ENCODE measurements at regions not wholly inside any gene's neighbourhood (a gene's known extent, or its start where the extent isn't known, plus 50 kb on each side); places are given as distances from the start of the nearest gene placed in this dataset.
A peak's percentile ranks its signal among the peaks of the same experiment; 100 is the strongest.

GRCh38 chr3:111373239-111373638, 168.8 kb upstream of the CD96 start:
- Mint-ChIP-seq H3K27ac (no peak overlapping the region), H3K4me1 (ENCODE audit: low read depth) (no peaks in the 10 kb centered on the region), H3K27me3 (ENCODE audit: insufficient read depth) (peaks cover 7% of the 10 kb centered on the region), H3K36me3 (ENCODE audit: low read depth) (peaks cover 1% of the 10 kb centered on the region), H3K4me3 (no peak overlapping the region), H3K9me3 (peaks cover 48% of the 10 kb centered on the region)
- intact Hi-C loops (cut with micrococcal nuclease), result no loop called here
- no peak for DNase-seq (ENCODE audit: low spot score)

GRCh38 chr3:111373861-111374260, 168.1 kb upstream of the CD96 start:
- Mint-ChIP-seq H3K36me3 (ENCODE audit: low read depth) (peaks cover 1% of the 10 kb centered on the region), H3K9me3 (peaks cover 48% of the 10 kb centered on the region), H3K27ac (no peak overlapping the region)

DNA sequence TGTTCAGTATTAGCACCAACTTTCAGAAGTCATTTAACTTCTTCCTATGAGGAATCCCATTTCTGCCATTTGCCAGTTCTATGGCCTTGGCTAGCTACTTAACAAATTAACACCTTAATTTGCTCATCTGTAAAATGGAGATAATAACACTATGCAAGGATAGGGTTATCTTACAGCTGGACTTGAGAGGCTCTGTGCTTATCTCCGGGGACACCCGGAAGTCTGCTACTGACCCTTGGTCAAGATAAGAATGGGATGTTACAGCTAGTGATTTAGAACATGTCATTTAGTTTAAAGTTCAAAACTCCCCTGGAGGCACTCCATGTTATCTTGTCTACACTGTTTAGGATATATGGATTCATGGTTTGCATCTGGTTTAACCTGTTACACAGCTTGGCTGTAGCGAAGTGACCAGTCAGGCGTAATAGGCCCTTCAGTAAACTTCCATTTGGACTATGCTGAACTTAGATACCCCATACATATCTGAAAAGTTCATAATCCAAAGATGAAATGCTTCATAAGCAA, 156.0 kb upstream of the CD96 start:
- peaks cover 8% of the 10 kb centered on the region for H3K9me3 Mint-ChIP-seq
- no peak overlapping the region for H3K27ac Mint-ChIP-seq
- no peaks in the 10 kb centered on the region for H3K36me3 Mint-ChIP-seq (ENCODE audit: low read depth)
- H3K4me1 Mint-ChIP-seq (ENCODE audit: low read depth), result no peaks in the 10 kb centered on the region
- intact Hi-C loops (cut with micrococcal nuclease), result no loop called here
- H3K4me3 Mint-ChIP-seq, result no peak overlapping the region
- DNase-seq (ENCODE audit: low spot score), result no peak
- peaks cover 7% of the 10 kb centered on the region for H3K27me3 Mint-ChIP-seq (ENCODE audit: insufficient read depth)

More at GRCh38 chr3:111373861-111374260, 168.1 kb upstream of the CD96 start:
- DNase-seq (ENCODE audit: low spot score), result no peak
- Mint-ChIP-seq H3K4me1 (ENCODE audit: low read depth) (no peaks in the 10 kb centered on the region), H3K27me3 (ENCODE audit: insufficient read depth) (peaks cover 7% of the 10 kb centered on the region), H3K4me3 (no peak overlapping the region)
- intact Hi-C loops (cut with micrococcal nuclease), result no loop called here

DNA sequence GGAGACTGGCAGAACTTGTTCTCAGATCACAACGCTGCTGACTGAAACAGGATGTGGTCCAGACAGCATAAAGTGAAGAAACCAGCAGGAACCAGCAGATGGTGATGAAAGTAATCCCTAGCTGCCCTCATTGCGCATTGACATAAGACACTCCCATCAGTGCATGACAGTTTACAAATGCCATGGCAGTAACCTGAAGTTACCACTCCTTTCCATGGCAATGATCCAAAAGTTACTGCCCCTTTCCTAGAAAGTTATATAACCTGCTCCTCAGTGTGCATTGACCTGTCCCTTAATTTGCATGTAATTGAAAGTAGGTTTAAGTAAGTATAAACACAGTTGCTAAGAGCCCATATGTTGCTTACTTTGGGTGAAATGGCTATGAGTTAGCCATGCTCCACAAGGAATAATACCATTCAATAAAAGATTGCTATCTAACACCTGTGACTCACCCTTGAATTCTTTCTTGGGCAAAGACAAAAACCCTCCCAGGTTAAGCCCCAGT, 149.1 kb upstream of the CD96 start:
- Mint-ChIP-seq H3K27ac (no peak overlapping the region), H3K36me3 (ENCODE audit: low read depth) (no peaks in the 10 kb centered on the region), H3K27me3 (ENCODE audit: insufficient read depth) (no peaks in the 10 kb centered on the region), H3K4me1 (ENCODE audit: low read depth) (peaks cover 14% of the 10 kb centered on the region), H3K4me3 (no peak overlapping the region), H3K9me3 (peaks cover 17% of the 10 kb centered on the region)
- intact Hi-C loops (cut with micrococcal nuclease), result no loop called here
- DNase-seq (ENCODE audit: low spot score), result peak; percentile 16

GRCh38 chr3:111412656-111413055, 129.3 kb upstream of the CD96 start:
- peaks cover 10% of the 10 kb centered on the region for H3K9me3 Mint-ChIP-seq
- intact Hi-C loops (cut with micrococcal nuclease), result no loop called here
- no peak overlapping the region for H3K4me3 Mint-ChIP-seq
- H3K36me3 Mint-ChIP-seq (ENCODE audit: low read depth), result no peaks in the 10 kb centered on the region
- peaks cover 5% of the 10 kb centered on the region for H3K27me3 Mint-ChIP-seq (ENCODE audit: insufficient read depth)
- no peak for DNase-seq (ENCODE audit: low spot score)
- H3K27ac Mint-ChIP-seq, result no peak overlapping the region
- H3K4me1 Mint-ChIP-seq (ENCODE audit: low read depth), result no peaks in the 10 kb centered on the region

GRCh38 chr3:111414531-111414930, 127.5 kb upstream of the CD96 start:
- Mint-ChIP-seq H3K4me3 (no peak overlapping the region), H3K27ac (no peak overlapping the region), H3K4me1 (ENCODE audit: low read depth) (no peaks in the 10 kb centered on the region), H3K27me3 (ENCODE audit: insufficient read depth) (peaks cover 12% of the 10 kb centered on the region), H3K36me3 (ENCODE audit: low read depth) (no peaks in the 10 kb centered on the region), H3K9me3 (peaks cover 3% of the 10 kb centered on the region)
- no peak for DNase-seq (ENCODE audit: low spot score)
- intact Hi-C loops (cut with micrococcal nuclease), result no loop called here

GRCh38 chr3:111415018-111415417, 127.0 kb upstream of the CD96 start:
- Mint-ChIP-seq H3K36me3 (ENCODE audit: low read depth) (no peaks in the 10 kb centered on the region), H3K4me1 (ENCODE audit: low read depth) (no peaks in the 10 kb centered on the region), H3K9me3 (peaks cover 3% of the 10 kb centered on the region), H3K4me3 (no peak overlapping the region), H3K27me3 (ENCODE audit: insufficient read depth) (peaks cover 12% of the 10 kb centered on the region), H3K27ac (no peak overlapping the region)
- DNase-seq (ENCODE audit: low spot score), result no peak
- intact Hi-C loops (cut with micrococcal nuclease), result no loop called here

DNA sequence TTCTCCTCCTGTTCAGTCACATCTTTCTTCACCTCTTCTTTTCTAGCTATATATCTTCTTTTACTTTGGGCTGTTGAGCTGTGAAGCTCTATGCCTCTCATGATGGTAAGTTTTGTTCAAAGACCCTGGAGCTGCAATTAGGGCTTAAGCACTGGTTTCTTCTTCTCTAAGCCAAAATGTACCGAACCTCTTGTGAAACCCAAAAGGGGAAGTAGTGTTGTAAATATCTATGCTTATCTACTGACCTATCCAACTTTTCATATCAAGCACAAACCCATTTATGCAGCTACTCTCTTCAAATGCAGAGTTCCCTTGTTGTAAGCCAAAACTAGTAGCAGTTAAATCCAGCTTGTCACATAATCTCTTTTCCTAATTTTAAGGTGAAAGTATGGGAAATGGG, 123.6 kb upstream of the CD96 start:
- Mint-ChIP-seq H3K4me1 (ENCODE audit: low read depth) (no peaks in the 10 kb centered on the region), H3K36me3 (ENCODE audit: low read depth) (no peaks in the 10 kb centered on the region), H3K4me3 (no peak overlapping the region)

DNA sequence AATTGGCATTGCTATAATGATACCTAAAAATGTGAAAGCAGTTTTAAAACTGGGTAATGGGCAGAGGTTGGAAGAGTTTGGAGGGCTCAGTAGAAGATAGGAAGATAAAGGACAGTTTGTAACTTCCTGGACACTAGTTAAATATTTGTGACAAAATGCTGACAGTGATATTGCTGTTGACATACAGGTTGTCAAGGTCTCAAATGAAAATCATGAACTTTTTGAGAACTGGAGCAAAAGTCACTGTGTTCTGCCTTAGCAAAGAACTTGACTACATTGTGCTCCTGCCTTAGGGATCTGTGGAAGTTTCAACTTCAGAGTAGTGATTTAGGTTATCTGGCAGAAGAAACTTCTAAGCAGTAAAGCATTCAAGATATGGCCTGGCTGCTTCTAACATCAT, 113.7 kb upstream of the CD96 start:
- Mint-ChIP-seq H3K4me3 (no peak overlapping the region), H3K9me3 (peaks cover 6% of the 10 kb centered on the region), H3K4me1 (ENCODE audit: low read depth) (no peaks in the 10 kb centered on the region), H3K27me3 (ENCODE audit: insufficient read depth) (no peaks in the 10 kb centered on the region), H3K27ac (no peak overlapping the region), H3K36me3 (ENCODE audit: low read depth) (no peaks in the 10 kb centered on the region)
- intact Hi-C loops (cut with micrococcal nuclease), result no loop called here
- no peak for DNase-seq (ENCODE audit: low spot score)

More for the DNA sequence above, 123.6 kb upstream of the CD96 start:
- no peak for DNase-seq (ENCODE audit: low spot score)
- peaks cover 3% of the 10 kb centered on the region for H3K9me3 Mint-ChIP-seq
- H3K27me3 Mint-ChIP-seq (ENCODE audit: insufficient read depth), result peaks cover 12% of the 10 kb centered on the region
- intact Hi-C loops (cut with micrococcal nuclease), result no loop called here
- H3K27ac Mint-ChIP-seq, result no peak overlapping the region

DNA sequence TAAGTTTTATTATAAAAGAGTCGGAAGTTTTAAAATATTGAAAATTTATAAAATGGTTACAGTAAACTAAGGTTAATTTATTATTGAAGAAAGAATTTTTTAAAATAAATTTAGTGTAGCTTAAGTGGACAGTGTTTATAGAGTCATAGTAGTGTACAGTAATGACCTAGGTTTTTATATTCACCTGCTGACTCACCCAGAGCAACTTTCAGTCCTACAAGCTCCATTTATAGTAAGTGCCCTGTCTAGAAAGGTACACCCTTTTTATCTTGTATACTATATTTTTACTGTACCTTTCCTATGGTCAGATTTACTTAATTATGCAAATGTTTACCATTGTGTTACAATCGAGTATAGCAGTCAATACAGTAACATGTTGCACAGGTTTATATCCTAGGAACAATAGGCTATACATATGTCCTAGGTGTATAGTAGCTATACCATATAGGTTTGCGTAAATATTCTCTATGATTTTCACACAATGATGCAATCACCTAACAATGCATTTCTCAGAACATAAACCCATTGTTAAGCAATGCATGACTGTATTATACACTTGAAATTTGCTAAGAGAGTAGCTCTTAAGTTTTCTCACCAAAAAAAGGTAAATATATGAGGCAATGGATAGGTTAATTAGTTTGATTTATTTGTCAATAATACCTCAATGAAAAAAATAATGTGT, 106.9 kb upstream of the CD96 start:
- Mint-ChIP-seq H3K9me3 (peaks cover 5% of the 10 kb centered on the region), H3K4me1 (ENCODE audit: low read depth) (no peaks in the 10 kb centered on the region), H3K4me3 (no peak overlapping the region), H3K36me3 (ENCODE audit: low read depth) (no peaks in the 10 kb centered on the region), H3K27me3 (ENCODE audit: insufficient read depth) (no peaks in the 10 kb centered on the region), H3K27ac (no peak overlapping the region)
- no peak for DNase-seq (ENCODE audit: low spot score)
- intact Hi-C loops (cut with micrococcal nuclease), result no loop called here

GRCh38 chr3:111438283-111438682, 103.7 kb upstream of the CD96 start:
- no peaks in the 10 kb centered on the region for H3K9me3 Mint-ChIP-seq
- H3K36me3 Mint-ChIP-seq (ENCODE audit: low read depth), result no peaks in the 10 kb centered on the region
- H3K4me3 Mint-ChIP-seq, result no peak overlapping the region
- intact Hi-C loops (cut with micrococcal nuclease), result no loop called here
- no peaks in the 10 kb centered on the region for H3K27me3 Mint-ChIP-seq (ENCODE audit: insufficient read depth)
- no peaks in the 10 kb centered on the region for H3K4me1 Mint-ChIP-seq (ENCODE audit: low read depth)
- no peak for DNase-seq (ENCODE audit: low spot score)
- H3K27ac Mint-ChIP-seq, result no peak overlapping the region

DNA sequence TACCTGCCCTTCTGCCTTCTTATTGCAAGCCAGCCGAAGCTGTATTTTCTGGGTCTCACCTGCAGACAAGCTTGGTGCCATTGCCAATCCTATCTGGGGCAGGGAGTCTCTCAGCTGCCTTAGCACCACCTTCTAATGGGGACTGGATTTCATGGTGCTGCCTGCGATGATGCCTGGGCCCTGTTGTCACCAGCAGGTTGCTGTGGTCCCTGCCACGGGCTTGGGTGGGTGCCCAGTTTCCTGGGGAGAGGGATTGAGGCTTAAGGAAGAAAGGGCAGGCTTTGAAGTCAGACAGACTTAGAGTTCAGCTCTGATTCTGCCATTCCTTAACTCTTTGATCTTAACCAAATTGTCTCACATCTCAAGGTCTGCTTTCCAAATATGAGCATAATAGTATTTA, 87.4 kb upstream of the CD96 start:
- intact Hi-C loops (cut with micrococcal nuclease), result no loop called here
- H3K27ac Mint-ChIP-seq, result no peak overlapping the region
- DNase-seq (ENCODE audit: low spot score), result no peak
- H3K4me1 Mint-ChIP-seq (ENCODE audit: low read depth), result peaks cover 7% of the 10 kb centered on the region
- H3K4me3 Mint-ChIP-seq, result no peak overlapping the region
- H3K36me3 Mint-ChIP-seq (ENCODE audit: low read depth), result no peaks in the 10 kb centered on the region
- no peaks in the 10 kb centered on the region for H3K27me3 Mint-ChIP-seq (ENCODE audit: insufficient read depth)
- H3K9me3 Mint-ChIP-seq, result no peaks in the 10 kb centered on the region

GRCh38 chr3:111465081-111465670, 76.8 kb upstream of the CD96 start:
- intact Hi-C loops (cut with micrococcal nuclease), result no loop called here
- Mint-ChIP-seq H3K36me3 (ENCODE audit: low read depth) (no peaks in the 10 kb centered on the region), H3K27me3 (ENCODE audit: insufficient read depth) (peaks cover 10% of the 10 kb centered on the region), H3K4me1 (ENCODE audit: low read depth) (no peaks in the 10 kb centered on the region), H3K9me3 (no peaks in the 10 kb centered on the region), H3K4me3 (no peak overlapping the region), H3K27ac (no peak overlapping the region)
- DNase-seq (ENCODE audit: low spot score), result no peak

All from activated T-helper 1 cell treated with anti-CD3 and anti-CD28 coated beads, Interleukin-12 subunit alpha, Interleukin-12 subunit beta, Interleukin-2, Interleukin-4 antibody, amounts not matched to agents 30 ng/mL and 10 ng/mL and 1 ng/mL, durations not matched to agents 14 hours and 24 hours and 36 hours (primary cell).